ENCODE measurements at regions not wholly inside any gene's neighbourhood (a gene's known extent, or its start where the extent isn't known, plus 50 kb on each side); places are given as distances from the start of the nearest gene placed in this dataset.

GRCh38 chr2:154941379-154941778, 242.9 kb downstream of the KCNJ3 start:
- no peak overlapping the region for H2AK5ac ChIP-seq (ENCODE audit: low read depth, low read length)
- no peaks in the 10 kb centered on the region for H3K4me1 ChIP-seq (ENCODE audit: control insufficient read depth, insufficient read depth, low read length)
- H2BK20ac ChIP-seq (ENCODE audit: low read depth, low read length): no peak overlapping the region
- no peak overlapping the region for H2AFZ ChIP-seq (replicated peaks; ENCODE audit: low read length, poor library complexity)
- BruUV-seq (replicated peaks): no TSS peak
- no peaks in the 10 kb centered on the region for H3K79me1 ChIP-seq (ENCODE audit: low read depth in 1 of 2, low read length in 2 of 2)
- H3K4me2 ChIP-seq (ENCODE audit: low read depth, low read length): no peak overlapping the region
- H3K56ac ChIP-seq (ENCODE audit: extremely low read depth, insufficient read depth, low read length): no peak overlapping the region
- no peak overlapping the region for H3K23ac ChIP-seq (ENCODE audit: low read depth, low read length)
- no peak overlapping the region for H3K4ac ChIP-seq (ENCODE audit: low read depth, low read length)
- H4K8ac ChIP-seq (ENCODE audit: low read depth in 2 of 2, low read length in 2 of 2): no peak overlapping the region
- no peaks in the 10 kb centered on the region for H4K20me1 ChIP-seq (ENCODE audit: insufficient read depth, low read length)
- TF ChIP-seq NFE2L2 (IDR thresholded peaks at IDR 0.05; ENCODE audit: low read depth, low read length) (no peak), RAD21 (IDR thresholded peaks at IDR 0.05; ENCODE audit: low read length) (no peak), RCOR1 (IDR thresholded peaks at IDR 0.05; ENCODE audit: insufficient replicate concordance, low read length) (no peak), MXI1 (IDR thresholded peaks at IDR 0.05; ENCODE audit: borderline replicate concordance, low read depth, low read length) (no peak), ELK1 (IDR thresholded peaks at IDR 0.05; ENCODE audit: borderline replicate concordance, low read depth, low read length) (no peak), MAFK (IDR thresholded peaks at IDR 0.05; ENCODE audit: low read depth, low read length) (no peak), USF2 (IDR thresholded peaks at IDR 0.05; ENCODE audit: low read depth, low read length) (no peak), SMC3 (IDR thresholded peaks at IDR 0.05; ENCODE audit: low read depth, low read length) (no peak), CHD1 (IDR thresholded peaks at IDR 0.05; ENCODE audit: low read depth, low read length) (no peak), RFX5 (IDR thresholded peaks at IDR 0.05; ENCODE audit: low read depth, low read length) (no peak), FOS (IDR thresholded peaks at IDR 0.05; ENCODE audit: low read depth, low read length) (no peak), BHLHE40 (IDR thresholded peaks at IDR 0.05; ENCODE audit: low read depth, low read length) (no peak), MAZ (IDR thresholded peaks at IDR 0.05; ENCODE audit: borderline replicate concordance, low read depth, low read length) (no peak), POLR2A (IDR thresholded peaks at IDR 0.05; ENCODE audit: low read depth, low read length) (no peak), CEBPB (IDR thresholded peaks at IDR 0.05; ENCODE audit: low read depth, low read length) (no peak), CTCF (conservative IDR thresholded peaks at IDR 0.05; ENCODE audit: low read depth, low read length) (no peak)
- H3K14ac ChIP-seq (replicated peaks; ENCODE audit: low read depth, low read length): no peak overlapping the region
- H3K27ac ChIP-seq (ENCODE audit: insufficient read depth, low read length): no peak overlapping the region
- CTCF ChIA-PET: no interaction called here
- no peaks in the 10 kb centered on the region for H3K9me1 ChIP-seq (ENCODE audit: insufficient read depth, low read length)
- dilution Hi-C loops (cut with HindIII; ENCODE audit: low sequenced_read_pairs, unreplicated experiment) (no loop called here), intact Hi-C loops (cut with micrococcal nuclease) (no loop called here), in situ Hi-C loops (cut with MboI; ENCODE audit: low sequenced_read_pairs) (no loop called here)
- no peak overlapping the region for H3K4me3 ChIP-seq (ENCODE audit: insufficient read depth, low read depth, low read length)
- no peak overlapping the region for H2AK9ac ChIP-seq (replicated peaks; ENCODE audit: low read depth, low read length, poor library complexity)
- no peaks in the 10 kb centered on the region for H3K36me3 ChIP-seq (ENCODE audit: control insufficient read depth, insufficient read depth, low read length)
- ATAC-seq (ENCODE audit: low read depth) (no peak), DNase-seq (no peak)
- H2BK15ac ChIP-seq (ENCODE audit: low read depth, low read length): no peak overlapping the region
- no peak overlapping the region for H3K18ac ChIP-seq (ENCODE audit: low read depth, low read length)
- no peaks in the 10 kb centered on the region for H3K27me3 ChIP-seq (ENCODE audit: control insufficient read depth, insufficient read depth, low read length)
- no peak overlapping the region for H2BK120ac ChIP-seq (ENCODE audit: low read depth, low read length)
- no peak overlapping the region for H3K9ac ChIP-seq (ENCODE audit: low read depth, low read length)
- H3K9me3 ChIP-seq (ENCODE audit: control insufficient read depth, insufficient read depth, low read length): no peaks in the 10 kb centered on the region
- H4K5ac ChIP-seq (ENCODE audit: low read depth, low read length): no peak overlapping the region
- POLR2A ChIA-PET (ENCODE audit: unreplicated experiment): no interaction called here
- H4K91ac ChIP-seq (ENCODE audit: insufficient read depth, low read depth, low read length): no peak overlapping the region
- no peak overlapping the region for H2BK5ac ChIP-seq (ENCODE audit: low read depth, low read length, poor library complexity, severe bottlenecking)

All from IMR-90 (cell line).